ENCODE measurements at regions not wholly inside any gene's neighbourhood (a gene's known extent, or its start where the extent isn't known, plus 50 kb on each side); places are given as distances from the start of the nearest gene placed in this dataset.

DNA sequence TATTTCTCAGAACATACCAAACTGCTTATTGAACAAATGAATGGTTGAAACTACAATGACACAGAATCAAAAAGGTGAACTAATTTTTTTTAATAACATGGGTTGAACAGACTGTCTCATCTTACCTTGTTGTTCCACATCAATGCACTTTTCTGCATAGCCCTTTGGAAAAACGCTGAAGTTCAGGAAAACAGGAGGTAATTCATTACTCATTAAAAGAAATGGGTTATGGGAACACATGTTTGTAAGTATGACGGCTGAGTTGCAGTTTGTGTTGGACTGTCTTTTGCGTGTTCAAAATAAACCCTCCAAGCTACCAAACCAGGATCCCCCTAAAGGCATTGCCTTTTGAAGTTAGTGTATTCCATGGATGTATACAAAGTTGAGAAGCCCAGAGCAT lies 514.9 kb upstream of the PKN2 start:
- CTCF ChIA-PET, result interaction anchor here (0.6 to 2.0 kb wide), 4 partner anchors 10 to 115 kb away, joined by 3 to 16 read pairs (median 4); no protein-coding TSS in a partner anchor

GRCh38 chr1:88169939-88170338 lies 514.1 kb upstream of the PKN2 start:
- TF ChIP-seq ATF7 (IDR thresholded peaks at IDR 0.05; ENCODE audit: low read depth) (no peak), SP1 (IDR thresholded peaks at IDR 0.05; ENCODE audit: low read depth, low read length) (no peak), MTA3 (IDR thresholded peaks at IDR 0.05; ENCODE audit: borderline replicate concordance, low read length) (no peak), ZNF207 (IDR thresholded peaks at IDR 0.05; ENCODE audit: borderline replicate concordance) (no peak), NRF1 (conservative IDR thresholded peaks at IDR 0.05; ENCODE audit: low read depth, low read length) (no peak), HCFC1 (IDR thresholded peaks at IDR 0.05; ENCODE audit: low read length) (no peak), BRCA1 (IDR thresholded peaks at IDR 0.05; ENCODE audit: low read depth, low read length) (no peak), CEBPB (IDR thresholded peaks at IDR 0.05; ENCODE audit: borderline replicate concordance in 1 of 2, low read depth in 2 of 2, low read length in 2 of 2) (no peak), POLR2A (IDR thresholded peaks at IDR 0.05; ENCODE audit: low read depth, low read length) (no peak), MXI1 (IDR thresholded peaks at IDR 0.05; ENCODE audit: low read depth, low read length) (no peak), ASH2L (IDR thresholded peaks at IDR 0.05; ENCODE audit: borderline replicate concordance, low read depth) (no peak), ZNF592 (IDR thresholded peaks at IDR 0.05) (no peak)
- no TSS peak for BruUV-seq (replicated peaks)
- ATAC-seq (no peak), DNase-seq (ENCODE audit: low read depth, low spot score) (no peak), FAIRE-seq (no peak)
- H3K27me3 ChIP-seq (replicated peaks in 1 of 2; ENCODE audit: control insufficient read depth in 2 of 2, insufficient read depth in 2 of 2, low read length in 1 of 2), result no peaks in the 10 kb centered on the region; a peak in 2 of 4 replicates
- no peaks in the 10 kb centered on the region for H4K20me1 ChIP-seq (ENCODE audit: control insufficient read depth, insufficient read depth)
- intact Hi-C loops (cut with micrococcal nuclease; ENCODE audit: unreplicated experiment) (no loop called here), in situ Hi-C loops (cut with MboI) (no loop called here)
- H3K27ac ChIP-seq (ENCODE audit: control insufficient read depth, insufficient read depth), result no peak overlapping the region
- ChIA-PET SMC1A (ENCODE audit: uncharacterized antibody, unreplicated experiment) (interaction anchor here (0.9 to 1.8 kb wide), 2 partner anchors 10 to 20 kb away, joined by 7 read pairs; no protein-coding TSS in a partner anchor), CTCF (interaction anchor here (2.0 kb wide), 1 partner anchor 10 kb away, joined by 16 read pairs; no protein-coding TSS in a partner anchor), POLR2A (no interaction called here), RAD21 (ENCODE audit: unreplicated experiment) (no interaction called here)
- H2AFZ ChIP-seq (ENCODE audit: control insufficient read depth, low read depth, low read length), result no peak overlapping the region
- no peak overlapping the region for H3K4me3 ChIP-seq
- no peaks in the 10 kb centered on the region for H3K4me1 ChIP-seq (ENCODE audit: control insufficient read depth, insufficient read depth, low read length)
- H3K79me2 ChIP-seq (ENCODE audit: control insufficient read depth, insufficient read depth, low read length), result no peaks in the 10 kb centered on the region
- no peaks in the 10 kb centered on the region for H3K9me3 ChIP-seq (replicated peaks; ENCODE audit: control insufficient read depth, insufficient read depth, low read length)
- no peak overlapping the region for H3K9ac ChIP-seq (ENCODE audit: control insufficient read depth, insufficient read depth, low read length)
- no peaks in the 10 kb centered on the region for H3K36me3 ChIP-seq (ENCODE audit: control insufficient read depth in 2 of 2, insufficient read depth in 2 of 2, low read length in 1 of 2)
- no peak overlapping the region for H3K4me2 ChIP-seq (ENCODE audit: control insufficient read depth, insufficient read depth)

More for the DNA sequence above, 514.9 kb upstream of the PKN2 start:
- ChIA-PET RAD21 (ENCODE audit: unreplicated experiment) (no interaction called here), POLR2A (no interaction called here), SMC1A (ENCODE audit: uncharacterized antibody, unreplicated experiment) (interaction anchor here (1.8 kb wide), 2 partner anchors 10 to 19 kb away, joined by 7 read pairs; no protein-coding TSS in a partner anchor)
- Histone ChIP-seq H3K27me3 (replicated peaks in 1 of 2; ENCODE audit: control insufficient read depth in 2 of 2, insufficient read depth in 2 of 2, low read length in 1 of 2) (no peaks in the 10 kb centered on the region; a peak in 2 of 4 replicates), H4K20me1 (ENCODE audit: control insufficient read depth, insufficient read depth) (no peaks in the 10 kb centered on the region), H3K4me3 (no peak overlapping the region), H3K79me2 (ENCODE audit: control insufficient read depth, insufficient read depth, low read length) (no peaks in the 10 kb centered on the region), H3K9me3 (replicated peaks; ENCODE audit: control insufficient read depth, insufficient read depth, low read length) (no peaks in the 10 kb centered on the region), H3K36me3 (ENCODE audit: control insufficient read depth in 2 of 2, insufficient read depth in 2 of 2, low read length in 1 of 2) (no peaks in the 10 kb centered on the region), H3K4me1 (ENCODE audit: control insufficient read depth, insufficient read depth, low read length) (no peaks in the 10 kb centered on the region), H3K27ac (ENCODE audit: control insufficient read depth, insufficient read depth) (no peak overlapping the region), H3K9ac (ENCODE audit: control insufficient read depth, insufficient read depth, low read length) (no peak overlapping the region), H3K4me2 (ENCODE audit: control insufficient read depth, insufficient read depth) (no peak overlapping the region), H2AFZ (ENCODE audit: control insufficient read depth, low read depth, low read length) (no peak overlapping the region)
- TF ChIP-seq TAF1 (IDR thresholded peaks at IDR 0.05; ENCODE audit: borderline replicate concordance, low read depth, low read length) (no peak), RCOR1 (conservative IDR thresholded peaks at IDR 0.05; ENCODE audit: low read depth, low read length) (no peak), HCFC1 (IDR thresholded peaks at IDR 0.05; ENCODE audit: low read length) (no peak)
- TF ChIP-seq, protein P1, sequence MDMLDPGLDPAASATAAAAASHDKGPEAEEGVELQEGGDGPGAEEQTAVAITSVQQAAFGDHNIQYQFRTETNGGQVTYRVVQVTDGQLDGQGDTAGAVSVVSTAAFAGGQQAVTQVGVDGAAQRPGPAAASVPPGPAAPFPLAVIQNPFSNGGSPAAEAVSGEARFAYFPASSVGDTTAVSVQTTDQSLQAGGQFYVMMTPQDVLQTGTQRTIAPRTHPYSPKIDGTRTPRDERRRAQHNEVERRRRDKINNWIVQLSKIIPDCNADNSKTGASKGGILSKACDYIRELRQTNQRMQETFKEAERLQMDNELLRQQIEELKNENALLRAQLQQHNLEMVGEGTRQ (IDR thresholded peaks at IDR 0.05; ENCODE audit: borderline replicate concordance, low read depth, low read length), result no peak
- WGBS (ENCODE audit: insufficient coverage, insufficient replicate concordance, low lambda C conversion rate, missing lambda C conversion rate), result 60% methylated on average over 3 of the region's 3 CpGs
- intact Hi-C loops (cut with micrococcal nuclease; ENCODE audit: unreplicated experiment), result no loop called here
- FAIRE-seq (no peak), ATAC-seq (no peak), DNase-seq (ENCODE audit: low read depth, low spot score) (no peak)
- no TSS peak for BruUV-seq (replicated peaks)
- in situ Hi-C loops (cut with MboI), result no loop called here

All from GM12878 (cell line).